Mesenchymal stem cell (in vitro differentiated cells and primary cell): ENCODE measurements at regions not wholly inside any gene's neighbourhood (a gene's known extent, or its start where the extent isn't known, plus 50 kb on each side); places are given as distances from the start of the nearest gene placed in this dataset.

Experiments used
- DNase-seq: peaks from one replicate; pipeline ENCODE4 v3.0.0-alpha.2; 2013
- H2AFZ ChIP-seq: one replicate; pipeline ENCODE4 v1.6.1; 2013; ENCODE audit warnings: low read depth, mild to moderate bottlenecking, control low read depth, inconsistent platforms, low read length, moderate library complexity
- H2AK5ac ChIP-seq: 2 replicates; pipeline ENCODE4 v1.6.1; 2013; ENCODE audit warnings: low read length, moderate library complexity, mild to moderate bottlenecking, inconsistent platforms; ENCODE audit not compliant: severe bottlenecking
- H2BK120ac ChIP-seq: one replicate; pipeline ENCODE4 v1.6.1; 2013; ENCODE audit warnings: low read depth, mild to moderate bottlenecking, inconsistent platforms, low read length, moderate library complexity
- H2BK12ac ChIP-seq, 2 experiments: one replicate each; pipeline ENCODE4 v1.6.1; 2013; ENCODE audit warnings: inconsistent platforms in 2 of 2, low read length in 2 of 2, mild to moderate bottlenecking in 2 of 2, moderate library complexity in 2 of 2, control low read depth in 1 of 2
- H2BK15ac ChIP-seq: one replicate; pipeline ENCODE4 v1.6.1; 2013; ENCODE audit warnings: mild to moderate bottlenecking, low read depth, inconsistent platforms; ENCODE audit not compliant: poor library complexity, severe bottlenecking
- H2BK5ac ChIP-seq: 2 replicates; pipeline ENCODE4 v1.6.1; 2013; ENCODE audit warnings: low read depth, mild to moderate bottlenecking, low read length, control low read depth, inconsistent platforms; ENCODE audit not compliant: poor library complexity, severe bottlenecking
- H3K14ac ChIP-seq, 2 experiments: one replicate each; pipeline ENCODE4 v1.6.1; 2013; ENCODE audit warnings: inconsistent platforms in 2 of 2, low read length in 2 of 2, control low read depth in 1 of 2, mild to moderate bottlenecking in 1 of 2, moderate library complexity in 1 of 2
- H3K18ac ChIP-seq, 2 experiments: one replicate each; pipeline ENCODE4 v1.6.1; 2013; ENCODE audit warnings: inconsistent platforms in 2 of 2, low read length in 2 of 2, control low read depth in 1 of 2, low read depth in 1 of 2, mild to moderate bottlenecking in 1 of 2
- H3K23ac ChIP-seq, 2 experiments: one replicate each; pipeline ENCODE4 v1.6.1; 2013; ENCODE audit warnings: inconsistent platforms in 2 of 2, low read length in 2 of 2, mild to moderate bottlenecking in 2 of 2, moderate library complexity in 2 of 2, control low read depth in 1 of 2
- H3K27ac ChIP-seq: 2 replicates; pipeline ENCODE4 v1.5.1; 2013; ENCODE audit warnings: mild to moderate bottlenecking, moderate library complexity, low read length, control low read depth, inconsistent platforms; ENCODE audit not compliant: poor library complexity, severe bottlenecking
- H3K27me3 ChIP-seq, 2 experiments: 2 replicates each; pipeline versions ENCODE4 v1.6.1 to v1.7.0; 2013; ENCODE audit warnings: low read length in 2 of 2, mild to moderate bottlenecking in 2 of 2, moderate library complexity in 2 of 2, control low read depth in 1 of 2, inconsistent platforms in 1 of 2; ENCODE audit not compliant: control insufficient read depth in 1 of 2, insufficient read depth in 1 of 2
- H3K36me3 ChIP-seq, 2 experiments: 2 replicates each; pipeline versions ENCODE4 v1.6.1 to v1.7.0; 2013; ENCODE audit warnings: low read length in 2 of 2, control low read depth in 1 of 2, inconsistent platforms in 1 of 2, low read depth in 1 of 2, mild to moderate bottlenecking in 1 of 2; ENCODE audit not compliant: insufficient read depth in 2 of 2, control insufficient read depth in 1 of 2
- H3K4ac ChIP-seq, 2 experiments: one replicate each; pipeline ENCODE4 v1.6.1; 2013; ENCODE audit warnings: inconsistent platforms in 2 of 2, low read length in 2 of 2, mild to moderate bottlenecking in 2 of 2, moderate library complexity in 2 of 2, control low read depth in 1 of 2, low read depth in 1 of 2
- H3K4me1 ChIP-seq: 2 replicates; pipeline ENCODE4 v1.6.1; 2013; ENCODE audit warnings: low read depth, low read length, control low read depth; ENCODE audit not compliant: control insufficient read depth, insufficient read depth
- H3K4me2 ChIP-seq: 2 replicates; pipeline ENCODE4 v1.6.1; 2013; ENCODE audit warnings: low read length, mild to moderate bottlenecking, inconsistent platforms; ENCODE audit not compliant: poor library complexity, severe bottlenecking
- H3K4me3 ChIP-seq, 2 experiments: 2 replicates each; pipeline versions ENCODE4 v1.5.1 to v1.7.0; 2013; ENCODE audit warnings: low read length in 2 of 2, mild to moderate bottlenecking in 2 of 2, control low read depth in 1 of 2, low read depth in 1 of 2; ENCODE audit not compliant: insufficient read depth in 1 of 2
- H3K79me1 ChIP-seq: replicated peaks from 2 replicates; pipeline ENCODE4 v1.6.1; 2013; ENCODE audit warnings: mild to moderate bottlenecking, control low read depth, low read length, inconsistent platforms; ENCODE audit not compliant: poor library complexity, severe bottlenecking
- H3K9ac ChIP-seq: 2 replicates; pipeline ENCODE4 v1.7.0; 2013; ENCODE audit warnings: mild to moderate bottlenecking, low read length, moderate library complexity
- H3K9me3 ChIP-seq: 2 replicates; pipeline ENCODE4 v1.7.0; 2013; ENCODE audit warnings: mild to moderate bottlenecking, low read length; ENCODE audit not compliant: control insufficient read depth
- H4K8ac ChIP-seq: one replicate; pipeline ENCODE4 v1.6.1; 2013; ENCODE audit warnings: inconsistent platforms, mild to moderate bottlenecking, low read length, moderate library complexity
- H4K91ac ChIP-seq: one replicate; pipeline ENCODE4 v1.6.1; 2013; ENCODE audit warnings: mild to moderate bottlenecking, low read length, inconsistent platforms
- WGBS: methylation state at CpG from one replicate; pipeline ENCODE4 v1.1.7; 2013; ENCODE audit warnings: mixed read lengths; 5-methylcytosine and 5-hydroxymethylcytosine counted together

DNA sequence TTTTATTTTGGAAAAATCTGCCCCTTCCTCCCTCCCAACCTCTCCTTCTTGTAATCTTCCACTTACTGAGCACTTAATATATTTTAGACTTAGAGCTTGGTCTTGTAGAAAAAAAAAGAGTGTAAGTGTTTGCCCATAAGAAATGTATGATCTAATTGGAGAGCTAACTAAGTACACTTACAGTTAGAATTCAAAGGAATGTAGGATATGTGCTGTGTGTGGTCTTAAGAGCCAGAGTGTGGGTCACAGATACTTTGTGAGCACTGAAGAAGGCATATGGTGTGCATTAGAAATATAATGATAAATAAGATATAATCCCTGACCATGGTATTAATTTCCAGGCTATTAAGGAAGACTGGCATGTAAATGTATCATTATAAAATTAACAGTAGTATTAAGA, 91.8 kb upstream of the ZNF521 start:
- Histone ChIP-seq H3K9ac (no peak overlapping the region), H3K4me3 (no peak overlapping the region), H3K36me3 (no peaks in the 10 kb centered on the region), H3K4me1 (no peaks in the 10 kb centered on the region), H2BK15ac (no peak overlapping the region), H3K18ac (no peak overlapping the region), H2AFZ (no peak overlapping the region), H3K27me3 (no peaks in the 10 kb centered on the region), H3K79me1 (no peaks in the 10 kb centered on the region), H3K9me3 (no peaks in the 10 kb centered on the region), H3K4ac (no peak overlapping the region), H4K8ac (no peak overlapping the region), H3K23ac (no peak overlapping the region), H2BK12ac (no peak overlapping the region), H2BK120ac (no peak overlapping the region), H4K91ac (no peak overlapping the region), H3K27ac (no peak overlapping the region), H3K4me2 (no peak overlapping the region), H2AK5ac (no peak overlapping the region), H2BK5ac (no peak overlapping the region), H3K14ac (no peak overlapping the region)
- no peak for DNase-seq

DNA sequence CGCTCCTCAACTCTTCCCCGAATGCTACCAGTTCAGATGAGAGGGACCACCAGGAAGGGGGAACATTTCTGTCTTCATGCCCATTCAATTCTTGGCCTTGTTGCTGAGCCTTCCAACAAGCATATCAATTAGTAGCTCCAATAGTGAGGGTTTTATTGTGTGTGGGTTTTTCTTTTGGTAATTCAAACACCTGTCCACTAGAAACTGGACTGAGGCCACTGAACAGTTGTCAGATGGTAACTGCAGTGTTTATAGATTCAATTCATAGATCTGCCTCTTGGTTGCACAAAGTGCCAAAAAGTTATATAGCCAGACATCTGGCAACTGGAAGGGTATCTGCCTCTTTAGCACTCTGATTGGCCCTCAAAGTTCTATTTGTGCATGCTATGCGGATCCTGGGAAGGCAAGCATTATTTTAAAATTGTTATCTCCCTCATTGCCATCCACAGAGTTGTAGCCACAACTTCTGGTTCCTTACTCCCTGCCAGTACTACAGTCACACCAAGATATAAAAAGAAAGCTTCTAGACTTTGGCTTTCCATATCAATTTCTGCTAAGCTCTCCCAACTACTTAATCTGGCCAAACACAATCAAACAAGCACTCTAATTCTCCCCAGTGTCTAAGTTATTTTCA, 83.3 kb upstream of the ZNF521 start:
- 99% methylated on average over 3 of the region's 3 CpGs for WGBS
- no peak overlapping the region for H2BK5ac ChIP-seq
- H3K79me1 ChIP-seq, result no peaks in the 10 kb centered on the region
- no peaks in the 10 kb centered on the region for H3K36me3 ChIP-seq
- no peak overlapping the region for H3K23ac ChIP-seq
- H3K14ac ChIP-seq, result no peak overlapping the region
- no peak overlapping the region for H2BK120ac ChIP-seq
- peak overlapping the region; percentile 43 for H3K27ac ChIP-seq
- H3K9me3 ChIP-seq, result no peaks in the 10 kb centered on the region
- no peak overlapping the region for H3K18ac ChIP-seq
- H3K4me2 ChIP-seq, result no peak overlapping the region
- no peak overlapping the region for H2BK12ac ChIP-seq
- H3K4me3 ChIP-seq, result no peak overlapping the region
- H2AK5ac ChIP-seq, result no peak overlapping the region
- H4K8ac ChIP-seq, result no peak overlapping the region
- H3K4ac ChIP-seq, result no peak overlapping the region
- no peak overlapping the region for H4K91ac ChIP-seq
- no peak for DNase-seq
- no peak overlapping the region for H2BK15ac ChIP-seq
- H3K27me3 ChIP-seq, result no peaks in the 10 kb centered on the region
- H3K9ac ChIP-seq, result no peak overlapping the region
- H2AFZ ChIP-seq, result no peak overlapping the region
- H3K4me1 ChIP-seq, result peaks cover 2% of the 10 kb centered on the region

DNA sequence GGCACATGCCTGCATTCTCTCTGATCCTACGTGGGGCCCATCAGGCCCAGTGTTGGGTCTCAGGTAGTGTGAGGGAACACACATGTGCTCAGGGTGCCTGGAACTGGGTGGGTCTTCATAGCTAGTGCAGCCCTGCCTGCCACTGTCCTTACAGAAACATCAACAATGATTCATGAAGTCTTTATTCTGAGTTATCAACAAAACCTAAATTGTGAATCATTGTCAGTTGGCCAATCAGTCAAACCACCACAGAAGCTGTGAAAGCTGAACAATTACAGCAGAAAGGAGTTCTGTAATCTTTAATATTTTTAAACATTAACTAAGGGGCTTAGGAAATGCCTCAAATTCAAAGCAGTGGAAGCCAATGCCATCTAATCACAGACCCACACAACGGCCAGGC, 82.8 kb upstream of the ZNF521 start:
- Histone ChIP-seq H3K4me2 (no peak overlapping the region), H3K4me1 (peaks cover 2% of the 10 kb centered on the region), H2AFZ (no peak overlapping the region), H3K4ac (no peak overlapping the region), H3K14ac (no peak overlapping the region), H2BK12ac (no peak overlapping the region), H3K9ac (no peak overlapping the region), H2BK120ac (no peak overlapping the region), H2BK5ac (no peak overlapping the region), H3K36me3 (no peaks in the 10 kb centered on the region), H3K4me3 (no peak overlapping the region), H3K27me3 (no peaks in the 10 kb centered on the region), H3K79me1 (no peaks in the 10 kb centered on the region), H4K91ac (no peak overlapping the region), H4K8ac (no peak overlapping the region), H2AK5ac (no peak overlapping the region), H3K23ac (no peak overlapping the region), H2BK15ac (no peak overlapping the region), H3K27ac (peak overlapping the region; percentile 43), H3K18ac (no peak overlapping the region), H3K9me3 (no peaks in the 10 kb centered on the region)
- 94% methylated on average over 2 of the region's 2 CpGs for WGBS
- no peak for DNase-seq

DNA sequence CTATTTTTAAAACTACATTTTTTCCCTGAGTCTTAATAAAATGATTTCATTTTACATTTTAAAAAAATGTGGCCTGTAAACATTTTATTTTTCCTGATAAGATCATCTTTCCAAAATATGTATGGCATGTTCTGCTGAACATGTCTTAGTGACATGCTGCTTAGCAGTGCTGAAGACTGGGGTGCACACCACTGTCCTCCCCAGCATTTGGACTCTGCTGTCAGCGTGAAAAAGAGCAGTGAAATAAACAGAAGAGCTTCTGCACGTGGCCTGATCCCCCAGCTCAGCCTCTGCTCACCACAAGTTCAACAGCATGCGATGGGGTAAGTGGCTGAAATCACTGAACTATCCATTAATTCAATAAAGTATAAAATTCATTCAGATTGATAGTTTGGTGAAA, 81.6 kb upstream of the ZNF521 start:
- WGBS, result 45% methylated on average over 2 of the region's 3 CpGs
- Histone ChIP-seq H2AK5ac (no peak overlapping the region), H3K36me3 (no peaks in the 10 kb centered on the region), H3K9ac (no peak overlapping the region), H3K4me3 (no peak overlapping the region), H3K14ac (peak overlapping the region in 1 of 2 experiments; percentile 55), H3K9me3 (no peaks in the 10 kb centered on the region), H2BK15ac (no peak overlapping the region), H3K18ac (no peak overlapping the region), H2BK120ac (no peak overlapping the region), H3K23ac (no peak overlapping the region), H4K8ac (no peak overlapping the region), H2BK5ac (no peak overlapping the region), H4K91ac (peak overlapping the region; percentile 25), H3K4ac (no peak overlapping the region), H2BK12ac (no peak overlapping the region), H3K4me1 (peaks cover 2% of the 10 kb centered on the region), H3K27me3 (no peaks in the 10 kb centered on the region), H3K27ac (no peak overlapping the region), H3K4me2 (no peak overlapping the region), H2AFZ (no peak overlapping the region), H3K79me1 (no peaks in the 10 kb centered on the region)
- DNase-seq, result peak; percentile 12
